SK-N-SH (cell line): ENCODE measurements at regions not wholly inside any gene's neighbourhood (a gene's known extent, or its start where the extent isn't known, plus 50 kb on each side); places are given as distances from the start of the nearest gene placed in this dataset.

Experiments used
- CTCF ChIA-PET: fragments of 300-600, 350-600 bp; formaldehyde crosslinking; extraction: SDS; loops from one replicate; lab custom pipeline; 2021; lab: Yijun Ruan, JAX
- POLR2A ChIA-PET: fragments of 350-600 bp; sonication (Branson Sonifier 250); formaldehyde crosslinking; extraction: SDS; loops from one replicate; lab custom pipeline; 2020; ENCODE audit warnings: antibody characterized with exemption, inconsistent platforms; lab: Yijun Ruan, JAX
- DNase-seq: peaks from one replicate; pipeline ENCODE4 v3.0.0; 2012
- H2AFZ ChIP-seq: fragments of 200-600 bp; sonication (generic); 2 replicates; pipeline ENCODE4 v1.8.1; 2016; ENCODE audit warnings: antibody characterized with exemption, mild to moderate bottlenecking, low read depth
- H3F3A ChIP-seq: fragments of 200-600 bp; sonication (generic); replicated peaks from 2 replicates; pipeline ENCODE3; 2016; ENCODE audit warnings: antibody characterized with exemption, mild to moderate bottlenecking; ENCODE audit not compliant: insufficient read depth
- H3K27ac ChIP-seq, 2 experiments: fragments of 200-500 bp in 1 of 2; fragments of 200-600 bp in 1 of 2; sonication (Bioruptor generic) in 1 of 2; sonication (generic), shearing (Covaris generic) in 1 of 2; 2 replicates each; pipeline versions ENCODE4 v1.5.1 to v1.6.1; 2014 to 2016; ENCODE audit warnings: low read depth in 2 of 2, inconsistent platforms in 1 of 2, low read length in 1 of 2, mild to moderate bottlenecking in 1 of 2, mixed read lengths in 1 of 2
- H3K27me3 ChIP-seq: fragments of 200-600 bp; sonication (generic), shearing (Covaris generic); 2 replicates; pipeline ENCODE4 v1.6.1; 2016; ENCODE audit warnings: mixed run types; ENCODE audit not compliant: insufficient read depth
- H3K36me3 ChIP-seq, 2 experiments: fragments of 200-500 bp in 1 of 2; fragments of 200-600 bp in 1 of 2; sonication (Bioruptor generic) in 1 of 2; sonication (generic) in 1 of 2; replicated peaks in 1 of 2; 2 replicates each; pipeline versions ENCODE3 to v1.5.1; 2014 to 2016; ENCODE audit warnings: low read length in 1 of 2, mild to moderate bottlenecking in 1 of 2; ENCODE audit not compliant: insufficient read depth in 2 of 2, control insufficient read depth in 1 of 2
- H3K4me1 ChIP-seq, 2 experiments: fragments of 200-500 bp in 1 of 2; fragments of 200-600 bp in 1 of 2; sonication (Bioruptor generic) in 1 of 2; sonication (generic), shearing (Covaris generic) in 1 of 2; 2 replicates each; pipeline versions ENCODE4 v1.5.1 to v1.6.1; 2014 to 2016; ENCODE audit warnings: low read depth in 1 of 2, low read length in 1 of 2, mixed run types in 1 of 2; ENCODE audit not compliant: insufficient read depth in 2 of 2, control insufficient read depth in 1 of 2
- H3K4me2 ChIP-seq: fragments of 200-600 bp; sonication (generic), shearing (Covaris generic); 2 replicates; pipeline ENCODE4 v1.6.1; 2017; ENCODE audit warnings: mixed run types
- H3K4me3 ChIP-seq, 2 experiments: fragments of 200-500 bp in 1 of 2; fragments of 200-600 bp in 1 of 2; sonication (Bioruptor generic) in 1 of 2; sonication (generic), shearing (Covaris generic) in 1 of 2; 2 replicates each; pipeline versions ENCODE4 v1.5.1 to v1.8.1; 2014 to 2016; ENCODE audit warnings: low read depth in 2 of 2, inconsistent platforms in 1 of 2, low read length in 1 of 2, mild to moderate bottlenecking in 1 of 2, mixed read lengths in 1 of 2, moderate library complexity in 1 of 2
- H3K79me2 ChIP-seq: fragments of 200-600 bp; sonication (generic); 2 replicates; pipeline ENCODE4 v1.8.1; 2017; ENCODE audit warnings: mild to moderate bottlenecking; ENCODE audit not compliant: insufficient read depth
- H3K9ac ChIP-seq: fragments of 200-600 bp; sonication (generic); 2 replicates; pipeline ENCODE4 v1.6.1; 2017; ENCODE audit warnings: mixed run types
- H3K9me2 ChIP-seq: fragments of 200-600 bp; sonication (generic); 2 replicates; pipeline ENCODE4 v1.6.1; 2017; ENCODE audit warnings: mixed run types
- H3K9me3 ChIP-seq: fragments of 200-600 bp; sonication (generic); 2 replicates; pipeline ENCODE4 v1.6.1; 2017; ENCODE audit warnings: mixed run types, mild to moderate bottlenecking, moderate library complexity
- H4K20me1 ChIP-seq: fragments of 200-600 bp; sonication (generic); 2 replicates; pipeline ENCODE4 v1.6.1; 2017; ENCODE audit warnings: mild to moderate bottlenecking, mixed run types; ENCODE audit not compliant: insufficient read depth
- CHD2 ChIP-seq: fragments of 150-350 bp; IDR thresholded peaks from 2 replicates; pipeline ENCODE4 v1.6.1; 2018; ENCODE audit warnings: low read length; ENCODE audit not compliant: partially characterized antibody
- CTCF ChIP-seq: fragments of 200-600 bp; sonication (generic); IDR thresholded peaks from 2 replicates; pipeline ENCODE4 v1.6.1; 2017; ENCODE audit warnings: antibody characterized with exemption, mild to moderate bottlenecking, moderate library complexity
- EP300 ChIP-seq, 2 experiments: IDR thresholded peaks; 2 replicates each; pipeline versions ENCODE4 v1.4.0 to v1.6.1; 2012; ENCODE audit warnings: borderline replicate concordance in 1 of 2, low read depth in 1 of 2, low read length in 1 of 2
- EZH2phosphoT487 ChIP-seq: fragments of 200-600 bp; sonication (generic); IDR thresholded peaks from 2 replicates; pipeline ENCODE4 v1.6.1; 2017; ENCODE audit warnings: low read depth, mixed run types, mild to moderate bottlenecking, antibody characterized with exemption, moderate library complexity, borderline replicate concordance
- FOSL2 ChIP-seq: IDR thresholded peaks from 2 replicates; pipeline ENCODE4 v1.4.0; 2012; ENCODE audit warnings: low read depth, mild to moderate bottlenecking, moderate library complexity, borderline replicate concordance
- FOXJ3 ChIP-seq: sonication (generic); formaldehyde crosslinking; IDR thresholded peaks from 2 replicates; pipeline ENCODE4 v1.5.1; 2020; ENCODE audit warnings: mild to moderate bottlenecking, missing genetic modification reagents
- GATA2 ChIP-seq: sonication (generic); formaldehyde crosslinking; IDR thresholded peaks from 2 replicates; pipeline ENCODE4 v1.5.0; 2020; ENCODE audit warnings: mild to moderate bottlenecking, missing genetic modification reagents
- JUND ChIP-seq: IDR thresholded peaks from 2 replicates; pipeline ENCODE4 v1.4.0; 2012
- NFIC ChIP-seq: IDR thresholded peaks from 2 replicates; pipeline ENCODE4 v1.4.0; 2012; ENCODE audit warnings: borderline replicate concordance
- RCOR1 ChIP-seq: fragments of 150-350 bp; IDR thresholded peaks from 2 replicates; pipeline ENCODE4 v1.6.1; 2017; ENCODE audit warnings: antibody characterized with exemption, low read length
- REST ChIP-seq: IDR thresholded peaks from 2 replicates; pipeline ENCODE4 v1.6.1; 2012; ENCODE audit warnings: mild to moderate bottlenecking, low read depth, low read length, moderate library complexity
- RFX5 ChIP-seq: IDR thresholded peaks from 2 replicates; pipeline ENCODE4 v1.6.1; 2012; ENCODE audit warnings: mild to moderate bottlenecking, improper control_type of control experiment, low read length
- SIN3A ChIP-seq: IDR thresholded peaks from 2 replicates; pipeline ENCODE4 v1.6.1; 2012; ENCODE audit warnings: low read depth, mild to moderate bottlenecking, low read length, moderate library complexity, borderline replicate concordance
- SMC3 ChIP-seq: IDR thresholded peaks from 2 replicates; pipeline ENCODE4 v1.6.1; 2012; ENCODE audit warnings: low read depth, low read length, improper control_type of control experiment
- TCF12 ChIP-seq: IDR thresholded peaks from 2 replicates; pipeline ENCODE4 v1.4.0; 2012
- TEAD4 ChIP-seq: IDR thresholded peaks from 2 replicates; pipeline ENCODE4 v1.4.0; 2012; ENCODE audit warnings: mild to moderate bottlenecking, borderline replicate concordance; ENCODE audit not compliant: insufficient read depth
- USF2 ChIP-seq: fragments of 150-350 bp; IDR thresholded peaks from 2 replicates; pipeline ENCODE4 v1.6.1; 2017; ENCODE audit warnings: antibody characterized with exemption, low read length, low read depth, borderline replicate concordance
- YY1 ChIP-seq: IDR thresholded peaks from 2 replicates; pipeline ENCODE4 v1.4.0; 2012; ENCODE audit warnings: low read depth, mild to moderate bottlenecking
- ZBTB33 ChIP-seq: IDR thresholded peaks from 2 replicates; pipeline ENCODE4 v1.4.0; 2012; ENCODE audit warnings: low read depth, borderline replicate concordance
- WGBS: methylation state at CpG from one replicate; pipeline ENCODE4 v1.1.6; 2017; ENCODE audit warnings: low lambda C conversion rate; 5-methylcytosine and 5-hydroxymethylcytosine counted together
- TF ChIP-seq, protein P1 (sequence below): IDR thresholded peaks from 2 replicates; pipeline ENCODE4; 2012

- Histone ChIP-seq H3K4me1 (no peaks in the 10 kb centered on the region), H3K9ac (no peak overlapping the region), H4K20me1 (no peaks in the 10 kb centered on the region), H3K4me3 (no peak overlapping the region), H3K36me3 (no peaks in the 10 kb centered on the region), H3F3A (no peaks in the 10 kb centered on the region), H3K9me3 (no peaks in the 10 kb centered on the region), H2AFZ (no peak overlapping the region), H3K9me2 (no peaks in the 10 kb centered on the region; the same call in 1 of the 2 replicates), H3K27ac (no peak overlapping the region), H3K4me2 (no peak overlapping the region), H3K27me3 (no peaks in the 10 kb centered on the region), H3K79me2 (no peaks in the 10 kb centered on the region)
- CTCF ChIA-PET: interaction anchor here (1.5 kb wide), 1 partner anchor 18 kb away, joined by 3 read pairs; no protein-coding TSS in a partner anchor
- POLR2A ChIA-PET: no interaction called here
- no peak for TF ChIP-seq SIN3A
- TF ChIP-seq USF2: no peak
- TF ChIP-seq, protein P1, sequence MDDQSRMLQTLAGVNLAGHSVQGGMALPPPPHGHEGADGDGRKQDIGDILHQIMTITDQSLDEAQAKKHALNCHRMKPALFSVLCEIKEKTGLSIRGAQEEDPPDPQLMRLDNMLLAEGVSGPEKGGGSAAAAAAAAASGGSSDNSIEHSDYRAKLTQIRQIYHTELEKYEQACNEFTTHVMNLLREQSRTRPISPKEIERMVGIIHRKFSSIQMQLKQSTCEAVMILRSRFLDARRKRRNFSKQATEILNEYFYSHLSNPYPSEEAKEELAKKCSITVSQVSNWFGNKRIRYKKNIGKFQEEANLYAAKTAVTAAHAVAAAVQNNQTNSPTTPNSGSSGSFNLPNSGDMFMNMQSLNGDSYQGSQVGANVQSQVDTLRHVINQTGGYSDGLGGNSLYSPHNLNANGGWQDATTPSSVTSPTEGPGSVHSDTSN: no peak
- TF ChIP-seq SMC3: no peak
- TF ChIP-seq GATA2 (CRISPR knock-in tag): no peak
- TF ChIP-seq EZH2phosphoT487: no peak
- no peak for TF ChIP-seq YY1
- TF ChIP-seq NFIC: no peak
- TF ChIP-seq REST: no peak
- no peak for TF ChIP-seq EP300 (IDR thresholded peaks at IDR 0.05; ENCODE audit: borderline replicate concordance in 1 of 2, low read depth in 1 of 2, low read length in 1 of 2)
- TF ChIP-seq RFX5: no peak
- TF ChIP-seq JUND: no peak
- 5% methylated on average over 3 of the region's 3 CpGs for WGBS
- no peak for DNase-seq
These were observed 555.2 kb downstream of the COL12A1 start for GRCh38 chr6:74650668-74651067.

DNA sequence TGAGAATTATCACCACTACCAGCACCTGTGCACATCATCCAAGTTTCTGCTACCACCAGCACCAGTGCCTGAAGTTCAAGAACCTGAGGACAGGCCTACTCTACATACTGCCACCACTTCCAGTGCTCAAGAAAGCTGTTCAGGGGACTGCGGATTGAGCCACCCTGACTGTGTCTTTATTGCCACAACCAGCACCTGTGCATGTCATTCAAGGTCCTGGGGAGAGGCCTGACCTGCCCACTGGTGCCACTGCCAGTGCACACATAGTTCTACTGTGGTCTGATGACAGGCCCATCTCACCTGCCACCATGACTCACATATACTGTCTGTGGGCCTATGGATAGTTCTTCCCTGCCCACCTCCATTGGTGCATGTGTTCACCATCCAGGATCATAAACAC lies 559.4 kb downstream of the COL12A1 start:
- Histone ChIP-seq H3K4me1 (no peaks in the 10 kb centered on the region), H3K9me2 (no peaks in the 10 kb centered on the region; the same call in 1 of the 2 replicates), H4K20me1 (no peaks in the 10 kb centered on the region), H3K79me2 (no peaks in the 10 kb centered on the region), H3K9me3 (no peaks in the 10 kb centered on the region), H3K4me3 (no peak overlapping the region), H3F3A (no peaks in the 10 kb centered on the region), H3K9ac (no peak overlapping the region), H2AFZ (no peak overlapping the region), H3K36me3 (no peaks in the 10 kb centered on the region), H3K4me2 (no peak overlapping the region), H3K27me3 (no peaks in the 10 kb centered on the region), H3K27ac (no peak overlapping the region)
- CTCF ChIA-PET: no interaction called here
- POLR2A ChIA-PET: no interaction called here
- 0% methylated on average over 1 of the region's 1 CpG for WGBS
- no peak for DNase-seq
- no peak for TF ChIP-seq FOXJ3 (CRISPR knock-in tag)
- no peak for TF ChIP-seq TCF12
- TF ChIP-seq EZH2phosphoT487: no peak
- TF ChIP-seq TEAD4: no peak
- no peak for TF ChIP-seq CHD2
- no peak for TF ChIP-seq CTCF
- TF ChIP-seq SMC3: no peak
- TF ChIP-seq RCOR1: no peak
- TF ChIP-seq FOSL2: no peak
- TF ChIP-seq ZBTB33: no peak
